ENCODE measurements at regions not wholly inside any gene's neighbourhood (a gene's known extent, or its start where the extent isn't known, plus 50 kb on each side); places are given as distances from the start of the nearest gene placed in this dataset.

- Mint-ChIP-seq H3K4me1 (no peaks in the 10 kb centered on the region), H3K9me3 (peaks cover 6% of the 10 kb centered on the region), H3K27me3 (peaks cover 9% of the 10 kb centered on the region), H3K27ac (no peak overlapping the region), H3K36me3 (no peaks in the 10 kb centered on the region), H3K4me3 (no peak overlapping the region)
- DNase-seq, result no peak
- CTCF ChIA-PET, result no interaction called here
These were observed 366.7 kb upstream of the PROK2 start for GRCh38 chr3:72151465-72152238.

GRCh38 chr3:72150634-72151412, 365.9 kb upstream of the PROK2 start:
- Mint-ChIP-seq H3K27me3 (peaks cover 8% of the 10 kb centered on the region), H3K4me3 (no peak overlapping the region), H3K4me1 (no peaks in the 10 kb centered on the region), H3K36me3 (no peaks in the 10 kb centered on the region), H3K9me3 (peaks cover 6% of the 10 kb centered on the region), H3K27ac (no peak overlapping the region)
- CTCF ChIA-PET, result no interaction called here
- DNase-seq, result no peak

GRCh38 chr3:72149645-72150300, 364.8 kb upstream of the PROK2 start:
- CTCF ChIA-PET, result no interaction called here
- Mint-ChIP-seq H3K27ac (no peak overlapping the region), H3K4me3 (no peak overlapping the region), H3K27me3 (peaks cover 4% of the 10 kb centered on the region), H3K36me3 (no peaks in the 10 kb centered on the region), H3K9me3 (peaks cover 5% of the 10 kb centered on the region), H3K4me1 (peaks cover 3% of the 10 kb centered on the region)
- no peak for DNase-seq

GRCh38 chr3:72147600-72147999, 362.7 kb upstream of the PROK2 start:
- no peak overlapping the region for H3K27ac Mint-ChIP-seq
- DNase-seq, result no peak
- H3K9me3 Mint-ChIP-seq, result peaks cover 4% of the 10 kb centered on the region
- H3K4me3 Mint-ChIP-seq, result no peak overlapping the region
- H3K27me3 Mint-ChIP-seq, result peaks cover 7% of the 10 kb centered on the region
- no peaks in the 10 kb centered on the region for H3K36me3 Mint-ChIP-seq
- H3K4me1 Mint-ChIP-seq, result peaks cover 8% of the 10 kb centered on the region
- CTCF ChIA-PET, result no interaction called here

- Mint-ChIP-seq H3K4me1 (peaks cover 8% of the 10 kb centered on the region), H3K36me3 (no peaks in the 10 kb centered on the region), H3K4me3 (no peak overlapping the region), H3K27me3 (peaks cover 7% of the 10 kb centered on the region), H3K27ac (no peak overlapping the region), H3K9me3 (peaks cover 4% of the 10 kb centered on the region)
- DNase-seq, result no peak
- CTCF ChIA-PET, result no interaction called here
These were observed 360.8 kb upstream of the PROK2 start for GRCh38 chr3:72145506-72146380.

- Mint-ChIP-seq H3K4me1 (peaks cover 8% of the 10 kb centered on the region), H3K9me3 (peaks cover 4% of the 10 kb centered on the region), H3K27me3 (peaks cover 7% of the 10 kb centered on the region), H3K36me3 (no peaks in the 10 kb centered on the region), H3K4me3 (no peak overlapping the region), H3K27ac (no peak overlapping the region)
- DNase-seq, result no peak
- CTCF ChIA-PET, result no interaction called here
These were observed 360.0 kb upstream of the PROK2 start for GRCh38 chr3:72144773-72145505.

- Mint-ChIP-seq H3K4me1 (peaks cover 9% of the 10 kb centered on the region), H3K4me3 (no peak overlapping the region), H3K27ac (no peak overlapping the region), H3K36me3 (no peaks in the 10 kb centered on the region), H3K27me3 (peaks cover 7% of the 10 kb centered on the region), H3K9me3 (peaks cover 4% of the 10 kb centered on the region)
- CTCF ChIA-PET, result no interaction called here
- DNase-seq, result no peak
These were observed 359.2 kb upstream of the PROK2 start for GRCh38 chr3:72143966-72144717.

GRCh38 chr3:72143322-72143721, 358.4 kb upstream of the PROK2 start:
- no peak for DNase-seq
- peaks cover 2% of the 10 kb centered on the region for H3K9me3 Mint-ChIP-seq
- CTCF ChIA-PET, result no interaction called here
- no peak overlapping the region for H3K27ac Mint-ChIP-seq
- peaks cover 16% of the 10 kb centered on the region for H3K4me1 Mint-ChIP-seq
- no peak overlapping the region for H3K4me3 Mint-ChIP-seq
- H3K27me3 Mint-ChIP-seq, result peaks cover 7% of the 10 kb centered on the region
- H3K36me3 Mint-ChIP-seq, result no peaks in the 10 kb centered on the region

GRCh38 chr3:72142028-72142427, 357.1 kb upstream of the PROK2 start:
- Mint-ChIP-seq H3K27me3 (peaks cover 7% of the 10 kb centered on the region), H3K36me3 (no peaks in the 10 kb centered on the region), H3K4me3 (no peak overlapping the region), H3K27ac (no peak overlapping the region), H3K4me1 (peaks cover 25% of the 10 kb centered on the region), H3K9me3 (no peaks in the 10 kb centered on the region)
- no peak for DNase-seq
- CTCF ChIA-PET, result no interaction called here

- peaks cover 7% of the 10 kb centered on the region for H3K27me3 Mint-ChIP-seq
- no peak for DNase-seq
- no peak overlapping the region for H3K4me3 Mint-ChIP-seq
- H3K9me3 Mint-ChIP-seq, result no peaks in the 10 kb centered on the region
- CTCF ChIA-PET, result no interaction called here
- H3K4me1 Mint-ChIP-seq, result peaks cover 29% of the 10 kb centered on the region
- H3K36me3 Mint-ChIP-seq, result no peaks in the 10 kb centered on the region
- no peak overlapping the region for H3K27ac Mint-ChIP-seq
These were observed 356.3 kb upstream of the PROK2 start for GRCh38 chr3:72141264-72141663.

- DNase-seq, result no peak
- CTCF ChIA-PET, result no interaction called here
- Mint-ChIP-seq H3K27me3 (no peaks in the 10 kb centered on the region), H3K4me3 (no peak overlapping the region), H3K9me3 (no peaks in the 10 kb centered on the region), H3K27ac (no peak overlapping the region), H3K36me3 (no peaks in the 10 kb centered on the region), H3K4me1 (peaks cover 36% of the 10 kb centered on the region)
These were observed 354.4 kb upstream of the PROK2 start for GRCh38 chr3:72139316-72139715.

- no peaks in the 10 kb centered on the region for H3K36me3 Mint-ChIP-seq
- CTCF ChIA-PET, result no interaction called here
- no peaks in the 10 kb centered on the region for H3K9me3 Mint-ChIP-seq
- H3K4me1 Mint-ChIP-seq, result peaks cover 37% of the 10 kb centered on the region
- DNase-seq, result no peak
- H3K4me3 Mint-ChIP-seq, result no peak overlapping the region
- no peak overlapping the region for H3K27ac Mint-ChIP-seq
- no peaks in the 10 kb centered on the region for H3K27me3 Mint-ChIP-seq
These were observed 353.2 kb upstream of the PROK2 start for GRCh38 chr3:72137865-72138861.

Measured in activated naive CD4-positive, alpha-beta T cell treated with anti-CD3 and anti-CD28 coated beads, Interleukin-2, amount 10 ng/mL, durations not matched to agents 7 days and 5 days (primary cell).